ENCODE measurements at regions not wholly inside any gene's neighbourhood (a gene's known extent, or its start where the extent isn't known, plus 50 kb on each side); places are given as distances from the start of the nearest gene placed in this dataset.

DNA sequence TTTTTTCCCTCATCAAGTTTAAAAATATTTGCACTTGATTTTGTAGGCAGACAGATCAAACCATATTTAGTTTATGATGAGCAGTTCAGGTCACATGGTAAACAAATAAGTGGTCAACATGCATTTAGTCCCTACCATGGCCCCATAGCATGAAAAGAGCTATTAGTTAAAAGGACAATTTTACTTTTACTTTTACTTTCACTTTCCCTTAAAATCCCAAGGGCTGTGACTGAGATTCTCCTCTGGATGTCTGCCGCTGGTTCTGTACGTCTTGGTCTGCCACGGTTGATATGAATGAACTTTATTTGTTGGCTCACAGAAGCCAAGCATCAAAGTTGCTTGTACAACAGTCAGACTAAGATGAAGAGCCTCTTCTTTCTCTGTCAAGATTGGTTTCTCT is 626.2 kb upstream of the CDH7 start:
- Histone ChIP-seq H3K4me3 (ENCODE audit: low read length) (no peak overlapping the region), H3K36me3 (ENCODE audit: control insufficient read depth, insufficient read depth, low read length) (no peaks in the 10 kb centered on the region), H3K9me3 (ENCODE audit: control insufficient read depth, low read length) (peaks cover 29% of the 10 kb centered on the region), H3K27ac (ENCODE audit: low read depth, low read length) (no peak overlapping the region), H3K27me3 (ENCODE audit: control insufficient read depth, insufficient read depth, low read length, poor library complexity, severe bottlenecking) (no peaks in the 10 kb centered on the region), H3K4me1 (ENCODE audit: control insufficient read depth, insufficient read depth, low read length) (no peaks in the 10 kb centered on the region), H3K9ac (ENCODE audit: extremely low read depth, low read length, poor library complexity, severe bottlenecking) (no peak overlapping the region)
- no peaks in the 10 kb centered on the region for H3K27me3 Mint-ChIP-seq (ENCODE audit: insufficient read depth)
- H3K4me3 Mint-ChIP-seq: no peak overlapping the region
- DNase-seq: no peak
- no peaks in the 10 kb centered on the region for H3K36me3 Mint-ChIP-seq (ENCODE audit: low read depth)
- H3K4me1 Mint-ChIP-seq: no peaks in the 10 kb centered on the region
- TF ChIP-seq, protein P1, sequence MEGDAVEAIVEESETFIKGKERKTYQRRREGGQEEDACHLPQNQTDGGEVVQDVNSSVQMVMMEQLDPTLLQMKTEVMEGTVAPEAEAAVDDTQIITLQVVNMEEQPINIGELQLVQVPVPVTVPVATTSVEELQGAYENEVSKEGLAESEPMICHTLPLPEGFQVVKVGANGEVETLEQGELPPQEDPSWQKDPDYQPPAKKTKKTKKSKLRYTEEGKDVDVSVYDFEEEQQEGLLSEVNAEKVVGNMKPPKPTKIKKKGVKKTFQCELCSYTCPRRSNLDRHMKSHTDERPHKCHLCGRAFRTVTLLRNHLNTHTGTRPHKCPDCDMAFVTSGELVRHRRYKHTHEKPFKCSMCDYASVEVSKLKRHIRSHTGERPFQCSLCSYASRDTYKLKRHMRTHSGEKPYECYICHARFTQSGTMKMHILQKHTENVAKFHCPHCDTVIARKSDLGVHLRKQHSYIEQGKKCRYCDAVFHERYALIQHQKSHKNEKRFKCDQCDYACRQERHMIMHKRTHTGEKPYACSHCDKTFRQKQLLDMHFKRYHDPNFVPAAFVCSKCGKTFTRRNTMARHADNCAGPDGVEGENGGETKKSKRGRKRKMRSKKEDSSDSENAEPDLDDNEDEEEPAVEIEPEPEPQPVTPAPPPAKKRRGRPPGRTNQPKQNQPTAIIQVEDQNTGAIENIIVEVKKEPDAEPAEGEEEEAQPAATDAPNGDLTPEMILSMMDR (conservative IDR thresholded peaks at IDR 0.05): no peak
- H3K27ac Mint-ChIP-seq: no peak overlapping the region
- 88 to 97% methylated on average over 3 of the region's 3 CpGs for WGBS, 2 experiments (ENCODE audit: insufficient coverage in 1 of 2, insufficient read length in 1 of 2)
- peaks cover 32% of the 10 kb centered on the region for H3K9me3 Mint-ChIP-seq

DNA sequence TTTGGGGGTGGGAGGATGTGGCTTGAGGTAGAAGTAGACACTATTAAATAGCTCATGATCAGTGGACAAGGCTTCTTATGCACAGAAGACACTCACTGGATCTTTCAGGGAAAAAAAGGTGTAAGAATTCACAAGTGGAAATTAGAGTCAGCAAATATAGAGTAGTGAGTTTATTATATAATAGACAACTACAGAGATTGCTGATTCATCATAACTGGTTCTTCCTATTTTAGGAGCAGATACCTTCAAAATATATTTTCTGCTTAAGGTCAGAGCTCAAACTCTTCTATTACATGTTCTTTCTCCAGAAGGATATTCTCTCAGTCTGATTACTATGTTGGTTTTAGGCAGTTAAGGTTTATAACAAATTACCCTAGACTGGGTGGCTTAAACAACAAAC is 646.9 kb upstream of the CDH7 start:
- H3K27me3 ChIP-seq (ENCODE audit: control insufficient read depth, insufficient read depth, low read length, poor library complexity, severe bottlenecking): no peaks in the 10 kb centered on the region
- no peak overlapping the region for H3K4me3 ChIP-seq (ENCODE audit: low read length)
- Mint-ChIP-seq H3K36me3 (ENCODE audit: low read depth) (no peaks in the 10 kb centered on the region), H3K4me3 (no peak overlapping the region), H3K27me3 (ENCODE audit: insufficient read depth) (no peaks in the 10 kb centered on the region), H3K4me1 (no peaks in the 10 kb centered on the region), H3K9me3 (no peaks in the 10 kb centered on the region), H3K27ac (no peak overlapping the region)
- no peaks in the 10 kb centered on the region for H3K4me1 ChIP-seq (ENCODE audit: control insufficient read depth, insufficient read depth, low read length)
- H3K9me3 ChIP-seq (ENCODE audit: control insufficient read depth, low read length): no peaks in the 10 kb centered on the region
- H3K9ac ChIP-seq (ENCODE audit: extremely low read depth, low read length, poor library complexity, severe bottlenecking): no peak overlapping the region
- no peak for DNase-seq
- TF ChIP-seq, protein P1 (conservative IDR thresholded peaks at IDR 0.05): no peak
- H3K36me3 ChIP-seq (ENCODE audit: control insufficient read depth, insufficient read depth, low read length): no peaks in the 10 kb centered on the region
- H3K27ac ChIP-seq (ENCODE audit: low read depth, low read length): no peak overlapping the region

DNA sequence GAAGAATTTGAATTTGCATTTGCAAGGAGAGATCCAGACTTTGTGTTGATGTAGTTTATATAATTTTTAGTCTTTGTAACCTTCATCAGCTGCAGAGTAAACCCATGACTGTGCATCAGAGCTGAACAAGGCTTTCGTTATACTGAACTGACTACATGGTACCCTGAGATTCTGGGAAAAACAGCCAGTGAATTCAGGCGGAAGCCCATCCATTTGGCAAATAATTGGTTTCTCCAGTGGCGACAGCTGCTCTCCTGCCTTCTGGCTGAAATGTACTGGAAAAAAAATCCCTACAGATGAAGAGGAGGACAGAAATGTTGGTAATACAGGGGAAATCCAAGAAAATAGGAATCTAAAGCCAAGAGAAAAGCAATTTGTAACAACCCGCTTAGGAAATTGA is 657.5 kb upstream of the CDH7 start:
- Histone ChIP-seq H3K36me3 (ENCODE audit: control insufficient read depth, insufficient read depth, low read length) (no peaks in the 10 kb centered on the region), H3K4me1 (ENCODE audit: control insufficient read depth, insufficient read depth, low read length) (no peaks in the 10 kb centered on the region), H3K27me3 (ENCODE audit: control insufficient read depth, insufficient read depth, low read length, poor library complexity, severe bottlenecking) (no peaks in the 10 kb centered on the region), H3K4me3 (ENCODE audit: low read length) (no peak overlapping the region), H3K9ac (ENCODE audit: extremely low read depth, low read length, poor library complexity, severe bottlenecking) (no peak overlapping the region), H3K27ac (ENCODE audit: low read depth, low read length) (no peak overlapping the region), H3K9me3 (ENCODE audit: control insufficient read depth, low read length) (no peaks in the 10 kb centered on the region)
- TF ChIP-seq, protein P1 (conservative IDR thresholded peaks at IDR 0.05): no peak
- H3K27ac Mint-ChIP-seq: no peak overlapping the region
- peaks cover 2% of the 10 kb centered on the region for H3K4me1 Mint-ChIP-seq
- H3K9me3 Mint-ChIP-seq: no peaks in the 10 kb centered on the region
- WGBS, 2 experiments (ENCODE audit: insufficient coverage in 1 of 2, insufficient read length in 1 of 2): 95 to 100% methylated on average over 4 of the region's 4 CpGs
- H3K27me3 Mint-ChIP-seq (ENCODE audit: insufficient read depth): no peaks in the 10 kb centered on the region
- no peaks in the 10 kb centered on the region for H3K36me3 Mint-ChIP-seq (ENCODE audit: low read depth)
- H3K4me3 Mint-ChIP-seq: no peak overlapping the region
- DNase-seq: no peak

Data from endodermal cell (in vitro differentiated cells).